Activated B cell treated with CpG ODN at 0.5 μM for 24 hours (primary cell): ENCODE measurements at regions not wholly inside any gene's neighbourhood (a gene's known extent, or its start where the extent isn't known, plus 50 kb on each side); places are given as distances from the start of the nearest gene placed in this dataset.

Experiments
- ATAC-seq: fragments of 200-7000 bp; cut with Tn5 transposase; one replicate; pipeline ENCODE4 v1.10.0; 2021; ENCODE audit warnings: low read depth, mild to moderate bottlenecking, moderate library complexity
- CTCF ChIA-PET: fragments of 350-600 bp; sonication (Branson Sonifier 250); formaldehyde crosslinking; loops from one replicate; lab custom pipeline; 2021; ENCODE audit warnings: antibody characterized with exemption; lab: Charles Lee
- POLR2A ChIA-PET: fragments of 350-600 bp; sonication (Branson Sonifier 250); formaldehyde crosslinking; loops from one replicate; lab custom pipeline; 2021; ENCODE audit warnings: antibody characterized with exemption; lab: Charles Lee
- DNase-seq: peaks from one replicate; pipeline ENCODE4 v3.0.0; 2022
- H3K27ac Mint-ChIP-seq: one replicate; pipeline ENCODE4 v1.8.0; 2020; ENCODE audit warnings: mixed read lengths
- H3K27me3 Mint-ChIP-seq: one replicate; pipeline ENCODE4 v1.8.0; 2021; ENCODE audit warnings: mixed read lengths
- H3K36me3 Mint-ChIP-seq: one replicate; pipeline ENCODE4 v1.8.0; 2021; ENCODE audit warnings: low read depth, mixed read lengths
- H3K4me1 Mint-ChIP-seq: one replicate; pipeline ENCODE4 v1.8.0; 2021; ENCODE audit warnings: mixed read lengths
- H3K4me3 Mint-ChIP-seq: one replicate; pipeline ENCODE4 v1.8.0; 2020; ENCODE audit warnings: mild to moderate bottlenecking, mixed read lengths
- H3K9me3 Mint-ChIP-seq: one replicate; pipeline ENCODE4 v1.8.0; 2020; ENCODE audit warnings: mixed read lengths
- CTCF ChIP-seq: fragments of 200-600 bp; IDR thresholded peaks from one replicate; pipeline ENCODE4 v1.8.0; 2022; ENCODE audit warnings: antibody characterized with exemption, mild to moderate bottlenecking
- intact Hi-C: fragments of 100-400 bp; cut with micrococcal nuclease; formaldehyde crosslinking; loops from one replicate; pipeline ENCODE4 v1.15.1; 2024

- DNase-seq (no peak), ATAC-seq (no peak)
- Mint-ChIP-seq H3K9me3 (peaks cover 9% of the 10 kb centered on the region), H3K27me3 (no peaks in the 10 kb centered on the region), H3K4me1 (no peaks in the 10 kb centered on the region), H3K27ac (no peak overlapping the region), H3K4me3 (no peak overlapping the region), H3K36me3 (peaks cover 23% of the 10 kb centered on the region)
- POLR2A ChIA-PET: no interaction called here
- CTCF ChIA-PET: no interaction called here
- no peak for TF ChIP-seq CTCF
- intact Hi-C loops: no loop called here
These were observed 115.4 kb upstream of the NUDT6 start for GRCh38 chr4:123037804-123038203.

- H3K27me3 Mint-ChIP-seq: no peaks in the 10 kb centered on the region
- peaks cover 53% of the 10 kb centered on the region for H3K36me3 Mint-ChIP-seq
- no peak overlapping the region for H3K27ac Mint-ChIP-seq
- no peak overlapping the region for H3K4me3 Mint-ChIP-seq
- H3K4me1 Mint-ChIP-seq: no peaks in the 10 kb centered on the region
- no peak for DNase-seq
- POLR2A ChIA-PET: no interaction called here
- intact Hi-C loops: no loop called here
- no peak for TF ChIP-seq CTCF
- H3K9me3 Mint-ChIP-seq: peaks cover 25% of the 10 kb centered on the region
- CTCF ChIA-PET: no interaction called here
- no peak for ATAC-seq
These were observed 119.7 kb upstream of the NUDT6 start for GRCh38 chr4:123042095-123042494.

GRCh38 chr4:123043013-123043412 lies 120.6 kb upstream of the NUDT6 start:
- ChIA-PET POLR2A (no interaction called here), CTCF (no interaction called here)
- intact Hi-C loops: no loop called here
- Mint-ChIP-seq H3K4me3 (no peak overlapping the region), H3K9me3 (peaks cover 31% of the 10 kb centered on the region), H3K27me3 (no peaks in the 10 kb centered on the region), H3K36me3 (peaks cover 59% of the 10 kb centered on the region), H3K4me1 (no peaks in the 10 kb centered on the region), H3K27ac (no peak overlapping the region)
- no peak for DNase-seq
- no peak for TF ChIP-seq CTCF
- ATAC-seq: no peak

GRCh38 chr4:123043793-123044425 lies 121.5 kb upstream of the NUDT6 start:
- Mint-ChIP-seq H3K27me3 (no peaks in the 10 kb centered on the region), H3K9me3 (peaks cover 38% of the 10 kb centered on the region), H3K4me3 (no peak overlapping the region), H3K36me3 (peaks cover 63% of the 10 kb centered on the region), H3K27ac (no peak overlapping the region), H3K4me1 (no peaks in the 10 kb centered on the region)
- intact Hi-C loops: no loop called here
- ChIA-PET CTCF (no interaction called here), POLR2A (no interaction called here)
- no peak for TF ChIP-seq CTCF
- DNase-seq: no peak
- no peak for ATAC-seq

- intact Hi-C loops: no loop called here
- Mint-ChIP-seq H3K27me3 (no peaks in the 10 kb centered on the region), H3K27ac (no peak overlapping the region), H3K36me3 (peaks cover 72% of the 10 kb centered on the region), H3K9me3 (peaks cover 50% of the 10 kb centered on the region), H3K4me1 (no peaks in the 10 kb centered on the region), H3K4me3 (no peak overlapping the region)
- DNase-seq (no peak), ATAC-seq (no peak)
- ChIA-PET CTCF (no interaction called here), POLR2A (no interaction called here)
- no peak for TF ChIP-seq CTCF
These were observed 123.7 kb upstream of the NUDT6 start for GRCh38 chr4:123046096-123046495.
